GM18520 (cell line): ENCODE measurements at regions not wholly inside any gene's neighbourhood (a gene's known extent, or its start where the extent isn't known, plus 50 kb on each side); places are given as distances from the start of the nearest gene placed in this dataset.

ENCODE experiments used
- ATAC-seq: cut with Tn5 transposase; IDR thresholded peaks from one replicate; pipeline ENCODE4 v1.9.1; 2021; ENCODE audit not compliant: unreplicated experiment

- ATAC-seq = no peak
Measured at GRCh38 chr2:64398516-64399129, 55.3 kb upstream of the LGALSL start.

- no peak for ATAC-seq
Measured at GRCh38 chr2:64399521-64399920, 54.4 kb upstream of the LGALSL start.

GRCh38 chr2:64400105-64400728 lies 53.7 kb upstream of the LGALSL start:
- no peak for ATAC-seq

GRCh38 chr2:64400733-64401528 lies 53.0 kb upstream of the LGALSL start:
- ATAC-seq = no peak

GRCh38 chr2:64401529-64401880 lies 52.5 kb upstream of the LGALSL start:
- no peak for ATAC-seq

GRCh38 chr2:64402876-64403275 lies 51.1 kb upstream of the LGALSL start:
- no peak for ATAC-seq

GRCh38 chr2:64403426-64403825 lies 50.5 kb upstream of the LGALSL start:
- ATAC-seq = no peak

GRCh38 chr2:64404002-64404731 lies 49.8 kb upstream of the LGALSL start:
- ATAC-seq = no peak
